Activated CD8-positive, alpha-beta memory T cell treated with anti-CD3 and anti-CD28 coated beads for 48 hours (primary cell): ENCODE measurements at regions not wholly inside any gene's neighbourhood (a gene's known extent, or its start where the extent isn't known, plus 50 kb on each side); places are given as distances from the start of the nearest gene placed in this dataset.
"Not testable (repeated sequence)": the region's sequence is repeated elsewhere in the genome, so short reads cannot be mapped to it uniquely, and the experiment has no call there.

Experiments used
- DNase-seq, 3 experiments: peaks; one replicate each; pipeline ENCODE4 v3.0.0-alpha.2; 2020; ENCODE audit warnings: low read depth in 2 of 3, low spot score in 2 of 3

GRCh38 chr18:56444201-56444600 lies 194.2 kb downstream of the TXNL1 start:
- no peak for DNase-seq

- no peak for DNase-seq
Measured at GRCh38 chr18:56443166-56443907, 195.1 kb downstream of the TXNL1 start.

GRCh38 chr18:56438480-56438879 lies 199.9 kb downstream of the TXNL1 start:
- not testable (repeated sequence) for DNase-seq

DNA sequence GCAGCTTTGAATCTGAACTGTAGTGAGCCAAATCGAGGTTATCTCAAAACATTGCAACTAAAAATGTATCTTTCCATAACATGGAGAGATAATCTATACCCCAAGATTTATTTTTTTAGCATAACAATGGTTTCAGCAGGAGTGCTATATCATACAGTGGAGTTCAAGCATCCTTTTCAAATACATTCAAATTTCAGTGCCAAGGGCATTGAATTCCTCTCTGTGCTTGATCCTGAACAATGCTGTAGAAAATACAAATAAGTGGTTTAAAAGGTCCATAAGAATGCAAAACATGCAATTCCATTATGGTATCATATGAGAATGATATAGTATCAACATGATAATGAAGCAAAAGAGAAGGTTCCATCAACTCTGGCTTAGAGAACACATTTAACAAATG lies 201.7 kb downstream of the TXNL1 start:
- no peak for DNase-seq

DNA sequence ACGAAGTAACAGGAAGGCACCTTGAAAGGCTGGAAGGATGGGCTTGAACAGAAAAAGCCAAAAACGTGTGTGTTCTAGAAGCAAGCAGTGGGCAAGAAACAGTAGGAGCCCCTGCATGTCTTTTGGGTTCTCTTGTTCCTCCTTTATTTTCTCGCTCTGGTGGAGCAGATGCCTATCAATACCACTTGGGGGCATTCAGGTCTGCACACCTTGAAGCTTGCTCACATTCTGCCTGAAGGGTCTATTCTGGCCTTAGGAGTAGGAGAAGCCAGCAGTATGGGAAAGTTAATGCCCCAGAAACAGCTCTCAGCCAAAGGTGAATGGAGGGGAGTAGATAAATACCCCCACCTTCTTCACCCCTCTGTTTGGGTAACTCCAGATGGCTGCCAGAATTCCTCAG lies 204.5 kb downstream of the TXNL1 start:
- DNase-seq = no peak

GRCh38 chr18:56431551-56431950 lies 206.8 kb downstream of the TXNL1 start:
- no peak for DNase-seq

DNA sequence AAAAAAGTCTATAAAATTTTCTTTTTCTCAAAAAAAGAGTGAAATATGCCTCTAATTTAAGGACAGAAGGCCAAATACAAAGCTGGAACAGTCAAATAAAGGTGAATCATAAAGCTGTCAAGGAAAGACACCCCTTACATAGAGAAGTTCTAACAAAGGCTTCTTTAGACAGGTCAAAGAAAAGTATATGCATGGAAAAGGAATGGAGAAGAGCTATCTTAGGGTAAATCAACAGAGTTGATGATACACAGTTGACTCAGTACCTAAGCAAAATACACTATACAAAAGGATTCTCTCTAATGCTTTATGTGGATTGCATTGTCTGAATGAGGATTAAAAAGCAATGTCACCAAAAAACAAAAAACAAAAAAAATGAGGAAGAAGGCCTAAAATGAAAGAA lies 214.8 kb downstream of the TXNL1 start:
- no peak for DNase-seq

DNA sequence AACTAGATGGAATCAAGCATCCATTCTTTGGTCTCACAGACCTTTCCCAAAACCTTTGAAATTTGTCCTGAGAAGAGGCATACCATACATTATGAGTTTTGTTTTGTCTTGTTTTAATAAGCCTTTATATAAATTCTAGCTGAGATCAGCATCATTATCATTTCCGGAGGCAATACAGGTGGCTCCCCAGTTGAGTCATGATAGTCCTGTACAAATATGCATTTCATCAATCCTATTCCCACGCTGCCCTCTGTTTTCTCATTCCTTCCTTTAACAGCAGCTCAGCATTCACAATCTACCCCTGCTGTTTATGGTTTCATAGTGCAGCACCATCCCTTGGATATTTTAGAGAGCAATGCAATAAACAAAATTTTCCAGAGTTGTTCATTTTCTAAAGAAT lies 216.7 kb downstream of the TXNL1 start:
- no peak for DNase-seq

DNA sequence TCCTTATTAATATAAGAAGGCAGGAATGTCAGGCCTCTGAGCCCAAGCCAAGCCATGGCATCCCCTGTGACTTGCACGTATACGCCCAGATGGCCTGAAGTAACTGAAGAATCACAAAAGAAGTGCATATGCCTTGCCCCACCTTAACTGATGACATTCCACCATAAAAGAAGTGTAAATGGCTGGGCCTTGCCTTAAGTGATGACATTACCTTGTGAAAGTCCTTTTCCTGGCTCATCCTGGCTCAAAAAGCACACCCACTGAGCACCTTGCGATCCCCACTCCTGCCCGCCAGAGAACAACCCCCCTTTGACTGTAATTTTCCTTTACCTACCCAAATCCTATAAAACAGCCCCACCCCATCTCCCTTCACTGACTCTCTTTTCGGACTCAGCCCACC lies 217.5 kb downstream of the TXNL1 start:
- not testable (repeated sequence) for DNase-seq

- no peak for DNase-seq
Measured at GRCh38 chr18:56414357-56414756, 224.0 kb downstream of the TXNL1 start.

DNA sequence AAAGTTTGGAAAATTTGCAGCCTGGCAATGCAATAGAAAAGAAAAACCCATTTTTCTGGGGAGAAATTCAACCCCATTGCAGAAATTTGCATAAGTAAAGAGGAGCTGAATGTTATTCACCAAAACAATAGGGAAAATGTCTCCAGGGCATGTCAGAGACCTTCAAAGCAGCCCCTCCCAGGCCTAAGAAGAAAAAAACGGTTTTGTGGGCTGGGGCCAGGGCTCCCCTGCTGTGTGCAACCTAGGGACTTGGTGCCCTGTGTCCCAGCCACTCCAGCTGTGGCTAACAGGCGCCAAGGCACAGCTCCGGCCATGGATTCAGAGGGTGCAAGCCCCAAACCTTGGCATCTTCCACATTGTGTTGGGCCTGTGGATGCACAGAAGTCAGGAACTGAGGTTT lies 224.5 kb downstream of the TXNL1 start:
- DNase-seq = no peak

GRCh38 chr18:56412951-56413350 lies 225.4 kb downstream of the TXNL1 start:
- no peak for DNase-seq

GRCh38 chr18:56409736-56410135 lies 228.7 kb downstream of the TXNL1 start:
- no peak for DNase-seq

DNA sequence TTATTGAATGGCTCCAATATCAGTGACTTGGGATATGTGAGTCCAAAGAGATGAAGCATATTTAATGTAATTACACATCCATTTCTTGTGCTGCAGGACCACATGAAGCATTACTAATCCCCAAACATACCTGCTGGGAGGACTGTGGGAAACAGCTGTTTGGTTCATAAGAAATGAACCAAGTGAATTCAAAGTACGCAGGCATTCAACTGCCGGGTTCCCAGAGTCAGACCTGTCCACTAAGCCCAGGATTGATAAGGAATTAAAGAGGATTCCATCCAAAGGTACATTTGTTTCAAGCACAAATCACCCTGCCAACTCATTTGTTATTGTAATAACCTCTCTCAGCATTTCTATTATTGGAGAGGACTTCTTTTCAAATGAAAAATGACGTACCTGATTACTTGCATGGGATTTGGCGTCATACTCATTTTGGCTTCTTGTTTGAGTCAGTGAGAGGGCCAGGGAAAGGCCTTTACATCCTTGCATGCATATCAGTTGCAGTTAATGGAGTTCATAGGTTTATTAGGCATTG lies 230.7 kb downstream of the TXNL1 start:
- DNase-seq = no peak

GRCh38 chr18:56402872-56403516 lies 235.4 kb downstream of the TXNL1 start:
- DNase-seq = no peak

DNA sequence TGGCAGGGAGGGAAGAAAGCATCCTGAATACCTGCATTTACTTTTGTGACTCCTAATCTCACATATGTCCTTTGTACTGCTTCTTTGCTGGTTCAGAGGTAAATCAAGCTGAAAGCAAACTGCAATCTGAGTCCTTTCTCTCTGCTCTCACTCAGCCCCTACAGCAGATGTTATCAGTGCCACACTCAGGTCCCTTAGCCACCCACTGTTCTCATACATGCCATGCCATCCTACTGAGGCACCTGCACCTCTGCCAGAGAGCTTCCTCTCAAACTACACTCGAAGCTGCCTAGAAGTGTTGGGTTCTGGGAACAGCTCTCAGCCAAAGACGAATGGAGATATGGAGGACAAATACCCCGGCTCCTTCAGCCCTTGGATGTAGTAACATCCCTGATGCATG lies 244.5 kb downstream of the TXNL1 start:
- no peak for DNase-seq

GRCh38 chr18:56391931-56392590 lies 246.3 kb downstream of the TXNL1 start:
- no peak for DNase-seq

DNA sequence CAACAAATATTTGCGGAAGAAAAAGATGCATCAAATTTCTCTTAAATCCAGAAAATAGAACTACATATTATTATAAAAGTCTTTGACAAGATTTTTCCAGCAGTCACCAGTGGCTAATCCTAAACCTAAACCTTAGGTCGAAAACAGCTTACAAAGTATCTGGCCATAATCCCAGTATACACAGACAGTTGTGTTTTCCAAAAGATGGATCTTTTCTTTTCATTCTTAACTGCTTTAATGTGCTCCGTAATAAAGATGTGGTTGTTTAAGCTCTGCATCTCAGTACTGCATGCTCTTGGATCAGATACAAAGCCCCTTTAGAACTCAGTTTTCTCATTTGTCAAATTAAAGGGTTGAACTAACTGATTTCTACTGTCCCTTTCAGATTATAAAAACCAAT lies 247.8 kb downstream of the TXNL1 start:
- no peak for DNase-seq

DNA sequence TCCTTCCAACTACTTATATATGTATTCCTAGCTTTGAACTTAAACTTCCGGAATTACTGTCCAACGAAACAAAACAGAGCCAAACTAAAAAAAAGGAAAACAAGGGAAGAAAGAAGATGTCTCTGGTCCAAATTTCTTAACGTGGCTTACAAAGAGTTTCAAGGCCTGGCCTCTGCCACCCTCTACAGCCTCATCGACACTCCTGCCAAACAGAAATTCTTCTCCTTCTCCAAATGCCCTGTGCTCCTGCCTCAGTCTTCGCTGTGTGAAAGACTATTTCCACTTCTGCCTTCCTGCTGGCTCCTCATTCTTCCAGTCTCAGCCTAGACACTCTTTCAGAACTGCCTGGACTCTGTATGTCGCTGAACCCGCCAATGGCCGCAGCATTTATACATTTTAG lies 249.2 kb downstream of the TXNL1 start:
- DNase-seq = no peak

DNA sequence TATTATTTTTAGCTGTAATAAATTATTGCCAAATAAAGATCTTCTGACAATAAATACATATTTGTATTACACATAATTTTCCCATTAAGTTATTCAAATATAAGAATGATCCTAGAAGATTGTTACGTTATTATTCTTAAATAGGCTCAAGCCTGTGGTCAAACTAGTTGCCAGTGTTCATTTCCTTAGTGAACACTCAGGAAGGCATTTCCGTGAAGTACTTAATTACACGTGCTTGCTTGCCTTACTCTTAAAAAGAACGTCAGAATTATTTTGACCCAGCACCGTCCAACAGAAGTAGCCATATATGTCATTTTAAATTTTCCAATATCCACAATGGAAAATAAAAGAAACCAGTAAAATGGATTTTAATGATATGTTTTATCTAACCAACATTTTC lies 249.8 kb downstream of the TXNL1 start:
- DNase-seq = no peak

GRCh38 chr18:56386856-56387255 lies 251.5 kb downstream of the TXNL1 start:
- no peak for DNase-seq

DNA sequence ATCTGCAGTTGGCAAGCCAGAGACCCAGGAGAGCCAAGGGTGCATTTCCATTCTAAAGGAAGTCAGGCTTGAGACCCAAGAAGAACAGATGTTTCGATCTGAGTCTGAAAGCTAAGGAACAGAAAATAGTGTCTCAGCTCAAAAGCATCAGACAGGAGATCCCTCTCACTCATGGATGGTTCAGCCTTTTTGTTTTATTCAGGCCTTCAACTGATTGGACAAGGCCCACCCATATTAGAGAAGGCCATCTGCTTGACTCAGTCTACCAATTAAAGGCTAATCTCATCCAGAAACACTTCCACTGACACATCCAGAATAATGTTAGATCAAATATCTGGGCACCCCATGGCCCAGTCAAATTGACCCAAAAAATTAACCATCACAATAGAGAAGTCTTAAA lies 255.0 kb downstream of the TXNL1 start:
- DNase-seq = no peak
